Glomerular visceral epithelial cell (primary cell): ENCODE measurements at regions not wholly inside any gene's neighbourhood (a gene's known extent, or its start where the extent isn't known, plus 50 kb on each side); places are given as distances from the start of the nearest gene placed in this dataset.
A peak's percentile ranks its signal among the peaks of the same experiment; 100 is the strongest.

ENCODE experiments used
- DNase-seq: peaks from one replicate; pipeline ENCODE4 v3.0.0-alpha.2; 2016; ENCODE audit errors: extremely low spot score

- no peak for DNase-seq
Measured at GRCh38 chr5:158123595-158123994, 264.6 kb upstream of the CLINT1 start.

GRCh38 chr5:158121678-158122077, 262.7 kb upstream of the CLINT1 start:
- DNase-seq = no peak

- no peak for DNase-seq
Measured at GRCh38 chr5:158120760-158121159, 261.8 kb upstream of the CLINT1 start.

- DNase-seq = no peak
Measured at GRCh38 chr5:158119961-158120723, 261.2 kb upstream of the CLINT1 start.

GRCh38 chr5:158117467-158118160, 258.7 kb upstream of the CLINT1 start:
- no peak for DNase-seq

GRCh38 chr5:158116965-158117364, 258.0 kb upstream of the CLINT1 start:
- DNase-seq = no peak

- DNase-seq = no peak
Measured at GRCh38 chr5:158115468-158115867, 256.5 kb upstream of the CLINT1 start.

GRCh38 chr5:158108177-158108576, 249.2 kb upstream of the CLINT1 start:
- no peak for DNase-seq

- no peak for DNase-seq
Measured at GRCh38 chr5:158100373-158100888, 241.5 kb upstream of the CLINT1 start.

- no peak for DNase-seq
Measured at GRCh38 chr5:158099571-158100105, 240.7 kb upstream of the CLINT1 start.

GRCh38 chr5:158096835-158097234, 237.9 kb upstream of the CLINT1 start:
- no peak for DNase-seq

GRCh38 chr5:158086856-158087255, 227.9 kb upstream of the CLINT1 start:
- no peak for DNase-seq

- no peak for DNase-seq
Measured at GRCh38 chr5:158084292-158084691, 225.3 kb upstream of the CLINT1 start.

GRCh38 chr5:158082696-158083287, 223.8 kb upstream of the CLINT1 start:
- DNase-seq = no peak

GRCh38 chr5:158080112-158080511, 221.2 kb upstream of the CLINT1 start:
- DNase-seq = no peak

GRCh38 chr5:158079097-158079496, 220.2 kb upstream of the CLINT1 start:
- no peak for DNase-seq

- peak; percentile 60 for DNase-seq
Measured at GRCh38 chr5:158074992-158075769, 216.2 kb upstream of the CLINT1 start.

- DNase-seq = no peak
Measured at GRCh38 chr5:158074597-158074991, 215.6 kb upstream of the CLINT1 start.

GRCh38 chr5:158070859-158071258, 211.9 kb upstream of the CLINT1 start:
- no peak for DNase-seq

- DNase-seq = no peak
Measured at GRCh38 chr5:158069838-158070237, 210.9 kb upstream of the CLINT1 start.

- DNase-seq = no peak
Measured at GRCh38 chr5:158068964-158069363, 210.0 kb upstream of the CLINT1 start.

GRCh38 chr5:158066076-158066475, 207.1 kb upstream of the CLINT1 start:
- no peak for DNase-seq
